Stomach smooth muscle (tissue), 2 donors: ENCODE measurements at regions not wholly inside any gene's neighbourhood (a gene's known extent, or its start where the extent isn't known, plus 50 kb on each side); places are given as distances from the start of the nearest gene placed in this dataset.
"Not testable (repeated sequence)": the region's sequence is repeated elsewhere in the genome, so short reads cannot be mapped to it uniquely, and the experiment has no call there.

Experiments
- H3K27ac ChIP-seq: one replicate; pipeline ENCODE4 v1.7.0; 2013; ENCODE audit warnings: mild to moderate bottlenecking, low read length, inconsistent platforms
- H3K27me3 ChIP-seq, 2 donors: one replicate each; pipeline ENCODE4 v1.7.0; 2013; ENCODE audit warnings: low read length in 2 of 2; ENCODE audit not compliant: insufficient read depth in 2 of 2, control insufficient read depth in 1 of 2
- H3K36me3 ChIP-seq, 2 donors: one replicate each; pipeline ENCODE4 v1.7.0; 2013; ENCODE audit warnings: low read length in 2 of 2; ENCODE audit not compliant: control insufficient read depth in 2 of 2, insufficient read depth in 2 of 2
- H3K4me1 ChIP-seq: one replicate; pipeline ENCODE4 v1.7.0; 2013; ENCODE audit warnings: low read length; ENCODE audit not compliant: control insufficient read depth, insufficient read depth
- H3K4me3 ChIP-seq, 2 donors: one replicate each; pipeline ENCODE4 v1.7.0; 2013; ENCODE audit warnings: low read length in 2 of 2
- H3K9ac ChIP-seq, 2 donors: one replicate each; pipeline ENCODE4 v1.7.0; 2013; ENCODE audit warnings: low read length in 2 of 2, mild to moderate bottlenecking in 1 of 2
- H3K9me3 ChIP-seq, 2 donors: one replicate each; pipeline ENCODE4 v1.7.0; 2013; ENCODE audit warnings: low read length in 2 of 2; ENCODE audit not compliant: control insufficient read depth in 2 of 2
- donor health status: healthy.
- donor health status: Pancreatic carcinoma.

DNA sequence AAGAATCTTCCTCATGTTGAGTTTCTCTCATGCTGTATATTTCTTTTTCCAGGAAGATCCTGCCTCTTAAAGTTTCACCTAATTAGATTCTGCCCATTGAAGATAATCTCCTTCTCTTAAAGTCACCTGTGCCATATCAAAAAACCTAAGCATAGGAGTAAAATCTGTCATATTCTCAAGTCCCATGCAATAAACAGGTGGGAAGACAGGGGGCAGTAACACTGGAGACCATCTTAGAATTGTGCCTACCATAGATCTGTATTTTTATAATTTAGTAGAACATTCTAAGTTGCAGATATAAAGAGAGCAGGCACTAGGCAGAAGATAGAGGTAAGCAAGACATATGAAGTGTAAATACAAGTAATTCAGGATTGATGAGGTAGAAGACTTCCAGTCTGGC, 763.5 kb upstream of the MANEA start:
- Histone ChIP-seq H3K36me3 (no peaks in the 10 kb centered on the region), H3K9me3 (no peaks in the 10 kb centered on the region), H3K27ac (no peak overlapping the region), H3K4me1 (no peaks in the 10 kb centered on the region), H3K9ac (no peak overlapping the region), H3K27me3 (no peaks in the 10 kb centered on the region), H3K4me3 (no peak overlapping the region)

DNA sequence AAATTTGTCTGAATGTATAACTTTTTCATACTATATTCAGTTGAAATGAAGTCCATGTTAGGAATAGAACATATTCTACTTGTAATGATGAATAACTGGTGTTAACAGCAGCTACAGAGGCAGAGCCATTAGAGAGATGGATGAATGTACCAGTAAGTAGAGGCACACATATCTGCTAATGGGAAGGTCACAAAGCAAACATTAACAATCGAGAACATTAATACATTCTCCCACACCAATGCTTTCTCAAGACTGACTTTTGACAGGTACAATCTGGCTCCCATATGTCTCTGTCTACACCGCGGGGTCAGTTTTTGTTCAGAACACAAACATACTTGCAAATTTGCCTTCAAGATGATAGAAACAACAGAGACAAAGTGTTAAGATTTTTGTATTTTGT, 776.0 kb upstream of the MANEA start:
- Histone ChIP-seq H3K27ac (no peak overlapping the region), H3K4me1 (no peaks in the 10 kb centered on the region), H3K9ac (no peak overlapping the region), H3K27me3 (no peaks in the 10 kb centered on the region), H3K9me3 (no peaks in the 10 kb centered on the region), H3K4me3 (no peak overlapping the region), H3K36me3 (no peaks in the 10 kb centered on the region)

DNA sequence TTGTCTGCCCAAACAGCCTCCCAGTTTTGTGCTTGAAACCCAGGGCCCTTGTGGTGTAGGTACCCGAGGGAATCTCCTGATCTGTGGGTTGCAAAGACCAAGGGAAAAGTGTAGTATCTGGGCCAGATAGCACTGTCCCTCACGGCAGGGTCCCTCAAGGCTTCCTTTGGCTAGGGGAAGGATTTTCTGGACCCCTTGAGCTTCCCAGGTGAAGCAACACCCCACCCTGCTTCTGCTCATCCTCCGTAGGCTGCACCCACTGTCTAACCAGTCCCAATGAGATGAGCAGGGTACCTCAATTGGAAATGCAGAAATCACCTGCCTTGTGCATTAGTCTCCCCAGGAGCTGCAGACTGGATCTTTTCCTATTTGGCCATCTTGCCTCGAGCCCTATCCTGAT, 791.8 kb upstream of the MANEA start:
- H3K9ac ChIP-seq: no peak overlapping the region
- no peaks in the 10 kb centered on the region for H3K27me3 ChIP-seq
- no peaks in the 10 kb centered on the region for H3K36me3 ChIP-seq
- no peaks in the 10 kb centered on the region for H3K4me1 ChIP-seq
- no peak overlapping the region for H3K4me3 ChIP-seq
- no peaks in the 10 kb centered on the region for H3K9me3 ChIP-seq
- no peak overlapping the region for H3K27ac ChIP-seq

DNA sequence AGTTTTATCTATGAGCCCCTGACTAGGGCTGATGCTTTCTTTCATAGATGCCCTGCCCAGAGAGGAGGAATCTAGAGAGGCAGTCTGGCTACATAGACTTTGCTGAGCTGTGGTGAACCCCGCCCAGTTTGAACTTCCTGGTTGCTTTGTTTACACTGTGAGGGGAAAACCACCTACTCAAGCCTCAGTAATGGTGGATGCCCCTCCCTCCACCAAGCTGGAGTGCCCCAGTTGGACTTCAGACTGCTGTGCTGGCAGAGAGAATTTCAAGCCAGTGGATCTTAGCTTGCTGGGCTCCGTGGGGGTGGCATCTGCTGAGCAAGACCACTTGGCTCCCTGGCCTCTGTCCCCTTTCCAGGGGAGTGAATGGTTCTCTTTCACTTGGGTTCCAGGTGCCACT, 792.3 kb upstream of the MANEA start:
- H3K27me3 ChIP-seq, H3K4me1 ChIP-seq, H3K9me3 ChIP-seq, H3K9ac ChIP-seq, H3K4me3 ChIP-seq, H3K36me3 ChIP-seq, H3K27ac ChIP-seq: not testable (repeated sequence)

DNA sequence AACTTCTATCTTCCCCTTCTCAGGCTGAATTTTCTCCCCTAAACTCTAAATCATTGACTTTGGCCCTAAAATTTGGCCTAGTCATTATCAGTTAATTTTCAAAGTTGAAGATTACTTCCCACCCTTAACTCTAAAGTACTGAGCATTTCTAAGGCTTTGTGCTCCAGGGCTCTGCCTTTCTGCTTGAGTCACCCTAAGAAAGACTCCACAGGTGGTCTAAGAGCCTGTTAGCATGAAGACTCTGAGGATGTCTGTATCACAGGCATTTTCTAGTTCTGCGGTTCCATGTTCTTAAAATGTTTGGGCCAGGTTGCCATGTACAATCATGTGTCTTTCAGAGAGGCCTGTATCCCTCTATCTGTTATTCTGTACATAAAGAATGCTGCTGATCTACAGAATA, 808.1 kb upstream of the MANEA start:
- Histone ChIP-seq H3K4me1 (no peaks in the 10 kb centered on the region), H3K36me3 (no peaks in the 10 kb centered on the region), H3K9ac (no peak overlapping the region), H3K27me3 (no peaks in the 10 kb centered on the region), H3K9me3 (no peaks in the 10 kb centered on the region), H3K4me3 (no peak overlapping the region), H3K27ac (no peak overlapping the region)

DNA sequence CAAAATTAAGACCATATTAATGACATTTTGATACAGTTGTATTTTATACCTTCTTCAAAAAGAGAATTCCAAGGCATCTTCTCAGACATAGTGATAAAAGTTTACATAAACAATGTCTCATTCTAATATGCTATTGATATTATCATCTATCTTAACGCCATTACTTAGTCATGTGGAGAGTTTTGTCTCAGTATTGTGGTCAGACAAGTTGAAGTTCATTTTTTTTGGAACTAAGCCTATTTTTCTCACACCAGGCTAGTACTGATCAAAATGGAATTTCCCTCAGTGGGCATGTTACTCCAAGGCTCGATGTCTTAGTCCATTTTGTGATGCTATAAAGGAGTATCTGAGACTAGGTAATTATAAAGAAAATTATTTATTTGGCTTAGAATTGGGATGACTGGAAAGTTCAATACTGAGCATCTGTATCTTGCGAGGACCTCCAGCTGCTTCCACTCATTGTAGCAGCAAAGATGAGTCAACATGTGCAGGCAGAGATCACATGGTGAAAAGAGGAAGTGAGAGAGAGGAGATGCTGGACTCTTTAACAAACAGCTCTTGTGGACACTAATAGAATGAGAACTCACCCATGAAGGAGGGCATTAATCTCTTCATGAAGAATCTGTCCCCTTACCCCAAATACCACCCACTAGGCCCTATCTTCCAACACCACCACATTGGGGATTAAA, 825.5 kb upstream of the MANEA start:
- Histone ChIP-seq H3K9ac (no peak overlapping the region), H3K27me3 (no peaks in the 10 kb centered on the region), H3K4me1 (no peaks in the 10 kb centered on the region), H3K27ac (no peak overlapping the region), H3K36me3 (no peaks in the 10 kb centered on the region), H3K9me3 (no peaks in the 10 kb centered on the region), H3K4me3 (no peak overlapping the region)

DNA sequence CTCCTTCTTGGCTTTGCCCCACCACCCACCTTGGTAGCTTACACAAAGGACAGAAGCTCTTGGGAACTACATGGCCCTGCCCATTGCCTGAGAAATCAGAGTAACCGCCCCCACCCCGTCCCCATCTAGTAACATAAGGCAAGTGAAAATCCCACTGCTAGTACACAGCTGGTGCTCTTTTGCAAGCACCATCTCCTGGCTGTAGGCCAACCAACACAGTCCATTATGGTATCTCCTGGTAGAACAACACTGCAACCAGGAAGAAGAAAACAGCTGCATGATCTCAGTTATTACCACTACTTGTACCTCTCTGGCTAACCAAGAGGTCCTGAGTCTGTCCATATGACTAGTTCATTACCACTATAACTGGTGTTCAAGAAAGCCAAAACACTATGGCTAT, 841.1 kb upstream of the MANEA start:
- H3K9me3 ChIP-seq: peaks cover 0 to 2% of the 10 kb centered on the region in 2 donors

DNA sequence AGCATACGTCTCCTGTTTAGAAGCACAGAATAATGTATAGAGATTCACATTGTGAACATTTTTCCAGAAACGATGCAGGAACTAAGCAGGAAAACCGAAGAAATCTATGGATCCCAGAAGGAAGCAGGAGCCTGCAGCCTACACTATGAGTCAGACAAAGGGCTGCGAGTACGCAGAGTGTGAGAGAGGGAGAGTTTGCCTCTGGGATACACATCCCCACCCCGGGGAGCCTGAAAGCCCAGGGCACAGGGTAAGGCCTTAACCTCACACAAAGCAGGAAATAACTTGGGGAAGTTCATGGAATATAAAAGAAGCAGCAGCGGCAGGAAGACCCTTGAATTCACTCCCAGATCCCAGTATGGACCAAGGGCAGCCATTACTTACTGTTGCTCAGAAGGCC, 842.1 kb upstream of the MANEA start:
- no peak overlapping the region for H3K4me3 ChIP-seq
- no peaks in the 10 kb centered on the region for H3K27me3 ChIP-seq
- no peaks in the 10 kb centered on the region for H3K4me1 ChIP-seq
- no peaks in the 10 kb centered on the region for H3K36me3 ChIP-seq
- H3K9ac ChIP-seq: no peak overlapping the region
- no peak overlapping the region for H3K27ac ChIP-seq
- H3K9me3 ChIP-seq: peaks cover 0 to 2% of the 10 kb centered on the region in 2 donors

More for the DNA sequence above, 841.1 kb upstream of the MANEA start:
- Histone ChIP-seq H3K4me3 (no peak overlapping the region), H3K27me3 (no peaks in the 10 kb centered on the region), H3K9ac (no peak overlapping the region), H3K4me1 (no peaks in the 10 kb centered on the region), H3K27ac (no peak overlapping the region), H3K36me3 (no peaks in the 10 kb centered on the region)

DNA sequence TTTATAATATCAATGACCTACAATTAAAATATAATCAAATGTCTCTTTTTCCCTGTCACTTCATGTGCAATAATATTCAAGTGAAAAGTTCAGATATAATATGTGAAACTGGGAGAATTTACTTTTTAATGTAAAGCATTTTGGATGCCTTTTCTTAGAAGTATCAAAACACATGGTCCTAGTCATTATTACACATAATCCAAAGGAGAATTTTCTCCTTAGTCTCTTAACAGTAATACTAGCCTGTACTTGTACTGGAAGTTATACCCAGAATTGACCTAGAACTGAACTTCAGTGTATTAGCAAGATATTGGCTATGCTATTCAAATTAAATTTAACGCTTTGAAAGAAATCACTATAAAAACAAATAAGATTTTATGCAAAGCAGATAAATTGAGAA, 842.6 kb upstream of the MANEA start:
- no peaks in the 10 kb centered on the region for H3K36me3 ChIP-seq
- H3K4me1 ChIP-seq: no peaks in the 10 kb centered on the region
- H3K9me3 ChIP-seq: peaks cover 0 to 2% of the 10 kb centered on the region in 2 donors
- no peaks in the 10 kb centered on the region for H3K27me3 ChIP-seq
- no peak overlapping the region for H3K4me3 ChIP-seq
- H3K9ac ChIP-seq: no peak overlapping the region
- no peak overlapping the region for H3K27ac ChIP-seq

DNA sequence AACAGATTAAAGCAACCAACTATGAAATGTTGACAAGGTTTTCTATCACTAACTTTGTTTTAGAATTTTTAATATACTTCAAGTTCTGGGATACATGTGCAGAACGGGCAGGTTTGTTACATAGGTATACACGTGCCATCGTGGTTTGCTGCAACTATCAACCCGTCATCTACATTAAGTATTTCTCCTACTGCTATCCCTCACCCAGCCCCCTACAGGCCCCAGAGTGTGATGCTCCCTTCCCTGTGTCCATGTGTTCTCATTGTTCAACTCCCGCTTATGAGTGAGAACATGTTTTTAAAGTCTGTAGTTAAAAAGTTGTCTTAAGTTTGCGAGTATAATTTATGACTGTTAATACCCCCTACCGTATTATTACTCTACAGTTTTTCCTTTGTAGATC, 844.3 kb upstream of the MANEA start:
- Histone ChIP-seq H3K9me3 (peaks cover 0 to 2% of the 10 kb centered on the region in 2 donors), H3K4me1 (no peaks in the 10 kb centered on the region), H3K27me3 (no peaks in the 10 kb centered on the region), H3K27ac (no peak overlapping the region), H3K36me3 (no peaks in the 10 kb centered on the region), H3K9ac (no peak overlapping the region), H3K4me3 (no peak overlapping the region)

DNA sequence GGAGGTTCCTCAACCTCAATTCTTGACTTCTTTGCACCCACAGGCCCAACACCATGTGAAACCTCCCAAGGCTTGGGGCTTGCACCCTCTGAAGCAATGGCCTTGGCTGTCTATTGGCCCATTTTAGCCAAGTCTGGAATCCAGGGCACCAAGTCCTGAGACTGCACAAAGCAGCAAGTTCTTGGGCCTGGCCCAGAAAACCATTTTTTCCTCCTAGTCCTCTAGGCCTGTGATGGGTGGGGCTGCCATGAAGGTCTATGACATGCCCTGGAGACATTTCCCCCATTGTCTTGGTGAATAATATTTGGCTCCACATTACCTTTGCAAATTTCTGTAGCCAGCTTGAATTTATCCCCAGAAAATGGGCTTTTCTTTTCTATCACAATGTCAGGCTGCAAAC, 849.6 kb upstream of the MANEA start:
- H3K9me3 ChIP-seq: no peaks in the 10 kb centered on the region
- no peaks in the 10 kb centered on the region for H3K27me3 ChIP-seq
- H3K4me3 ChIP-seq: no peak overlapping the region
- no peaks in the 10 kb centered on the region for H3K36me3 ChIP-seq
- no peak overlapping the region for H3K27ac ChIP-seq
- H3K4me1 ChIP-seq: no peaks in the 10 kb centered on the region
- no peak overlapping the region for H3K9ac ChIP-seq
